PC-9 (cell line): ENCODE measurements at regions not wholly inside any gene's neighbourhood (a gene's known extent, or its start where the extent isn't known, plus 50 kb on each side); places are given as distances from the start of the nearest gene placed in this dataset.

Experiments
- BruUV-seq: library from RNA; stranded (reverse); fragments of 400-500 nt; replicated peaks from 2 replicates; lab custom pipeline; 2021; lab: Mats Ljungman, UMichigan
- CTCF ChIA-PET: fragments of 300-600 bp; sonication (Branson Sonifier 250); formaldehyde crosslinking; loops from one replicate; lab custom pipeline; 2022; ENCODE audit warnings: antibody characterized with exemption; lab: Charles Lee
- POLR2A ChIA-PET: fragments of 300-600 bp; sonication (Branson Sonifier 250); formaldehyde crosslinking; loops from one replicate; lab custom pipeline; 2022; ENCODE audit warnings: antibody characterized with exemption; ENCODE audit not compliant: unreplicated experiment; lab: Charles Lee
- DNase-seq, 2 experiments: peaks; one replicate each; pipeline versions ENCODE4 v3.0.0 to v3.0.0-alpha.2; 2015 to 2022; ENCODE audit warnings: mixed read lengths in 1 of 2
- H2AFZ ChIP-seq: fragments of 200-600 bp; sonication (generic); 2 replicates; pipeline ENCODE4 v1.8.1; 2017; ENCODE audit warnings: antibody characterized with exemption
- H3F3A ChIP-seq: fragments of 200-600 bp; sonication (generic); 2 replicates; pipeline ENCODE4 v1.8.1; 2017; ENCODE audit warnings: antibody characterized with exemption, mild to moderate bottlenecking, low read depth; ENCODE audit not compliant: insufficient read depth
- H3K27ac ChIP-seq: fragments of 200-600 bp; sonication (generic); 2 replicates; pipeline ENCODE4 v1.6.1; 2016; ENCODE audit warnings: mixed run types
- H3K27me3 ChIP-seq: fragments of 200-600 bp; sonication (generic); 2 replicates; pipeline ENCODE4 v1.6.1; 2016; ENCODE audit warnings: low read depth, mixed run types; ENCODE audit not compliant: insufficient read depth
- H3K36me3 ChIP-seq: fragments of 200-600 bp; sonication (generic); 2 replicates; pipeline ENCODE4 v1.6.1; 2016; ENCODE audit warnings: low read depth, mixed run types
- H3K4me1 ChIP-seq: fragments of 200-600 bp; sonication (generic); replicated peaks from 2 replicates; pipeline ENCODE4 v1.6.1; 2016; ENCODE audit warnings: mixed run types; ENCODE audit not compliant: insufficient read depth
- H3K4me2 ChIP-seq: fragments of 200-600 bp; sonication (generic); 2 replicates; pipeline ENCODE4 v1.6.1; 2017; ENCODE audit warnings: mixed run types
- H3K4me3 ChIP-seq: fragments of 200-600 bp; sonication (generic); 2 replicates; pipeline ENCODE4 v1.6.1; 2016; ENCODE audit warnings: mixed run types
- H3K79me2 ChIP-seq: fragments of 200-600 bp; sonication (generic); 2 replicates; pipeline ENCODE4 v1.6.1; 2017; ENCODE audit warnings: low read depth, mixed run types
- H3K9me2 ChIP-seq: fragments of 200-600 bp; sonication (generic); 2 replicates; pipeline ENCODE4 v1.8.1; 2017; ENCODE audit warnings: mild to moderate bottlenecking; ENCODE audit not compliant: insufficient read depth
- H3K9me3 ChIP-seq: fragments of 200-600 bp; sonication (generic); 2 replicates; pipeline ENCODE4 v1.8.1; 2016; ENCODE audit warnings: low read depth; ENCODE audit not compliant: insufficient read depth
- H4K20me1 ChIP-seq: fragments of 200-600 bp; sonication (generic); 2 replicates; pipeline ENCODE4 v1.8.1; 2017; ENCODE audit not compliant: insufficient read depth
- EZH2 ChIP-seq: fragments of 200-600 bp; sonication (generic); IDR thresholded peaks from 2 replicates; pipeline ENCODE4 v1.8.0; 2017; ENCODE audit warnings: antibody characterized with exemption, low read depth
- intact Hi-C: fragments of 100-400 bp; cut with micrococcal nuclease; formaldehyde crosslinking; loops from one replicate; pipeline ENCODE4 v1.10.0; 2022; ENCODE audit not compliant: unreplicated experiment
- TF ChIP-seq, protein P1 (sequence below): fragments of 200-600 bp; sonication (generic); conservative IDR thresholded peaks from 2 replicates; pipeline ENCODE4 v1.6.1; 2017; ENCODE audit warnings: mixed run types, antibody characterized with exemption, mild to moderate bottlenecking, moderate library complexity

DNA sequence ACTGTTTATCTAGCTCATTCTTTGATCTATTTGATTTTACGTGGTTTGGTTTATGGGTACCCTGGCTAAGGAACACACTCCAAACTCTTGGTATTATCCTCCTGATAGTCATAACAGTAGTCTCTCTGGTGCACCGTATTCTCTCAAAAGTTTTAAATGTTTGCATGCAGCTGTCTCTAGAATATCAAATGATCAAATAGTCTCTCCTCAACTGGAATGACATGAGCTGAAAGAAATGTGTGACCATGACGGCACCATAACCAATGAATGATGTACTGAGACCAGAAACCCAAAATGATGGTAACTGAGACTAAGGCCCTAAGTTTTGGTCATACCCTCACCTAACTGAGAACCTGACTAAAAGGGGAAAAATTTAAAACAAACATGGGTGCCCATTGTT is 319.4 kb downstream of the SLC7A11 start:
- no peaks in the 10 kb centered on the region for H3K36me3 ChIP-seq
- ChIA-PET CTCF (no interaction called here), POLR2A (no interaction called here)
- BruUV-seq: no TSS peak
- H3K27ac ChIP-seq: no peak overlapping the region
- no peaks in the 10 kb centered on the region for H3F3A ChIP-seq
- H4K20me1 ChIP-seq: no peaks in the 10 kb centered on the region
- no peaks in the 10 kb centered on the region for H3K9me2 ChIP-seq
- no peak for DNase-seq
- no peaks in the 10 kb centered on the region for H3K9me3 ChIP-seq
- no peak overlapping the region for H3K4me3 ChIP-seq
- H3K4me1 ChIP-seq: no peaks in the 10 kb centered on the region
- H3K27me3 ChIP-seq: no peaks in the 10 kb centered on the region
- no peak overlapping the region for H3K4me2 ChIP-seq
- intact Hi-C loops: no loop called here
- TF ChIP-seq EZH2: no peak
- TF ChIP-seq, protein P1, sequence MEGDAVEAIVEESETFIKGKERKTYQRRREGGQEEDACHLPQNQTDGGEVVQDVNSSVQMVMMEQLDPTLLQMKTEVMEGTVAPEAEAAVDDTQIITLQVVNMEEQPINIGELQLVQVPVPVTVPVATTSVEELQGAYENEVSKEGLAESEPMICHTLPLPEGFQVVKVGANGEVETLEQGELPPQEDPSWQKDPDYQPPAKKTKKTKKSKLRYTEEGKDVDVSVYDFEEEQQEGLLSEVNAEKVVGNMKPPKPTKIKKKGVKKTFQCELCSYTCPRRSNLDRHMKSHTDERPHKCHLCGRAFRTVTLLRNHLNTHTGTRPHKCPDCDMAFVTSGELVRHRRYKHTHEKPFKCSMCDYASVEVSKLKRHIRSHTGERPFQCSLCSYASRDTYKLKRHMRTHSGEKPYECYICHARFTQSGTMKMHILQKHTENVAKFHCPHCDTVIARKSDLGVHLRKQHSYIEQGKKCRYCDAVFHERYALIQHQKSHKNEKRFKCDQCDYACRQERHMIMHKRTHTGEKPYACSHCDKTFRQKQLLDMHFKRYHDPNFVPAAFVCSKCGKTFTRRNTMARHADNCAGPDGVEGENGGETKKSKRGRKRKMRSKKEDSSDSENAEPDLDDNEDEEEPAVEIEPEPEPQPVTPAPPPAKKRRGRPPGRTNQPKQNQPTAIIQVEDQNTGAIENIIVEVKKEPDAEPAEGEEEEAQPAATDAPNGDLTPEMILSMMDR: no peak
- H3K79me2 ChIP-seq: no peaks in the 10 kb centered on the region
- no peak overlapping the region for H2AFZ ChIP-seq

DNA sequence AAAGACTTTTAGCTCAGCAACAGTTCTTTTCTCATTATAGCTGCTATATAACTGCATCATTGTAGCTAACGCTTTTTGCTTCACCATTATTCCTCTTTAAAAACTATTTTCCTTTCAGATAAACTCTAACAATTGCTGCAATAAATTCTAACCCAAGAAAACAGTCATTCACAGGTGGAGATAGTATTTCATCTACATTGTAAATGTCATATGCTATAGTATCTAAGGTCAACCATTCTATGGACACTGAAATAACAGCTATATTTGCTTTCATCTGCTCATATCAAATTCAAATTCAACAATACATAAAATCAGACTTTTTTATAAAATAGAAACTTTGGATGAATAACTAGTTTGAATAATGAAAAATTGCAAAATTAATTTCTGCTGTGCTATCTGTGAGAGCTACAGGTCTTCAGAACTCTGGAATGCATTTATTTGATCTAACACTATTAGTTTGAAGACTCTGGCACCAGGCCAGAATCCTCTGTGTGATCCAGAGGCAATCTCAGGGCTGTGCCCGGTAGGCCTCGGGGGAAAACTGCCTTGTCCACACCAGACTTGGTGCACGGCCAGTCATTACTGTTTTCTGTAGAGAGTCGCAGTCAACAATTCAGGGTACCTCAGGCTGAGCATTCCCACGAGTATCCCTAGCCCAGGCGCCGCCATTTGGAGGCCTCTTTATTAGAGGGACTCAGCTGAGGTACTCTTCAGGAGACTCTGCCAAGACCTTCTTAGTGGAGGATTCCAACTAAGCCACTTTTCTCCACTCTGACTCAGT is 332.4 kb downstream of the SLC7A11 start:
- intact Hi-C loops: no loop called here
- no peaks in the 10 kb centered on the region for H4K20me1 ChIP-seq
- H3K27ac ChIP-seq: no peak overlapping the region
- H3K36me3 ChIP-seq: no peaks in the 10 kb centered on the region
- TF ChIP-seq, protein P1: no peak
- TF ChIP-seq EZH2: no peak
- no peaks in the 10 kb centered on the region for H3K79me2 ChIP-seq
- no peaks in the 10 kb centered on the region for H3K27me3 ChIP-seq
- no peaks in the 10 kb centered on the region for H3K4me1 ChIP-seq
- no peak overlapping the region for H3K4me3 ChIP-seq
- H3K9me3 ChIP-seq: no peaks in the 10 kb centered on the region
- DNase-seq: no peak
- BruUV-seq: no TSS peak
- H3K4me2 ChIP-seq: no peak overlapping the region
- ChIA-PET CTCF (no interaction called here), POLR2A (no interaction called here)
- H3F3A ChIP-seq: no peaks in the 10 kb centered on the region
- no peak overlapping the region for H2AFZ ChIP-seq
- H3K9me2 ChIP-seq: no peaks in the 10 kb centered on the region

DNA sequence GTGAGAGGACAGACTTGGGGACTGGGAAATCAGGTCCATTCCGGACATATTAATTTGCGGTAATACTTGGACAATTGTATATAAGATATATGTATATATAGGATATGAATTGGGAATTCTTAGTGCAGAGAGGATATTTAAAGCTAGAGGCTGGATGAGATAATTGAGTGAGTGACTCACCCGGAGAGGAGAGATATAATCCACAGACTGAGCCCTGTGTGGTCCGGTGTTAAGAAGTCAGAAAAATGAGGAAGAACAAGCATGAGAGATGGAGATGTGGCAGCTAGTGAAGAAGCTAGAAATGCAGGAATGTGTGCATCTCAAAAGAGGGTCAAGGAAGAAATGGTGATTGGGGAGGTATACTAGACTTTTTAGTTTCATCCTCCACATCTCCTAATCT is 336.2 kb downstream of the SLC7A11 start:
- POLR2A ChIA-PET: no interaction called here
- CTCF ChIA-PET: no interaction called here
- TF ChIP-seq, protein P1: no peak
- TF ChIP-seq EZH2: no peak

More for the DNA sequence above, 336.2 kb downstream of the SLC7A11 start:
- Histone ChIP-seq H3K27me3 (no peaks in the 10 kb centered on the region), H3K4me1 (no peaks in the 10 kb centered on the region), H4K20me1 (no peaks in the 10 kb centered on the region), H3K4me2 (no peak overlapping the region), H3K4me3 (no peak overlapping the region), H3K27ac (no peak overlapping the region), H3K9me2 (no peaks in the 10 kb centered on the region), H3K9me3 (no peaks in the 10 kb centered on the region), H2AFZ (no peak overlapping the region), H3F3A (no peaks in the 10 kb centered on the region), H3K79me2 (no peaks in the 10 kb centered on the region), H3K36me3 (no peaks in the 10 kb centered on the region)
- intact Hi-C loops: no loop called here
- no TSS peak for BruUV-seq
- DNase-seq: no peak
